ENCODE measurements at regions not wholly inside any gene's neighbourhood (a gene's known extent, or its start where the extent isn't known, plus 50 kb on each side); places are given as distances from the start of the nearest gene placed in this dataset.
A peak's percentile ranks its signal among the peaks of the same experiment; 100 is the strongest.

DNA sequence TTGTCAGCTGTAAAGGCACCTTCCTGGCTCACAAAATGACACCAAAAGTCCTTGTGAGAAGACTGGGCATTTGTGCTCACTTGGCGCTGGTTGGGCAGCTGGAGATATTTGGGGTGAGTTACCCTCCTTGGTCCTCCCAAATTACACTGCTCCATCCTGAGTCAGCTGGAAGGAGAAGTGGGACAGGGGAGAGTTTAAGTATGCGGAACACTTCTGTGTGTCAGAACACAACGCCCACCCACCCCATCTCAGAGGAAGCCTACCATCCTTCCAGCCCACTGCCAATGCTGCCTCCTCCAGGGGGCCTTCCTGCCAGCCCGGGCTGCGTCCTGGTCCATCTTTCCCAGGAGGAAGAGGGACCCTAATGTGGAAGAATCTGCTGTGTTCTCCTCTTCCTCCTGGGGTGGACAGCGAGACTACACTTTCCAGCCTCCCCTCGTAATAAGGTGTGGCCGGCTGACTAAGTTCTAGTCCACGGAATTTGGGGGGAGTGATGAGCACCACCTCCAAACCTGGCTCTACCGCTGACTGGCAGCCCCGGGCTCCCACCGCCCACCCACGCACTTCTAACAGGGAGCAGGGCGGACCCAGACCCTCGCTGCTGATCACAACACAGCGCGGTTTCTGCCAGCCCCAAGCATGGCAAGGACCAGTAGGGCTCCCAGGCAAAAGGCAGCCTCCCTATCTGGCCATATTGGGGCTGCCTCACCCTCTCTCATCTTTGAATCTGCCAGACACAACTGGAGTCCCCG is 265.0 kb downstream of the XXYLT1 start:
- H3K4me3 ChIP-seq: no peak overlapping the region
- H3K27ac ChIP-seq: no peak overlapping the region
- WGBS, 2 donors: 77 to 88% methylated on average over 18 of the region's 18 CpGs
- DNase-seq: peak in 1 of 6 donors; percentile 35
- peaks cover 0 to 4% (median 0%) of the 10 kb centered on the region in 3 donors for H3K4me1 ChIP-seq
- no peak for ATAC-seq
- TF ChIP-seq, protein P1, sequence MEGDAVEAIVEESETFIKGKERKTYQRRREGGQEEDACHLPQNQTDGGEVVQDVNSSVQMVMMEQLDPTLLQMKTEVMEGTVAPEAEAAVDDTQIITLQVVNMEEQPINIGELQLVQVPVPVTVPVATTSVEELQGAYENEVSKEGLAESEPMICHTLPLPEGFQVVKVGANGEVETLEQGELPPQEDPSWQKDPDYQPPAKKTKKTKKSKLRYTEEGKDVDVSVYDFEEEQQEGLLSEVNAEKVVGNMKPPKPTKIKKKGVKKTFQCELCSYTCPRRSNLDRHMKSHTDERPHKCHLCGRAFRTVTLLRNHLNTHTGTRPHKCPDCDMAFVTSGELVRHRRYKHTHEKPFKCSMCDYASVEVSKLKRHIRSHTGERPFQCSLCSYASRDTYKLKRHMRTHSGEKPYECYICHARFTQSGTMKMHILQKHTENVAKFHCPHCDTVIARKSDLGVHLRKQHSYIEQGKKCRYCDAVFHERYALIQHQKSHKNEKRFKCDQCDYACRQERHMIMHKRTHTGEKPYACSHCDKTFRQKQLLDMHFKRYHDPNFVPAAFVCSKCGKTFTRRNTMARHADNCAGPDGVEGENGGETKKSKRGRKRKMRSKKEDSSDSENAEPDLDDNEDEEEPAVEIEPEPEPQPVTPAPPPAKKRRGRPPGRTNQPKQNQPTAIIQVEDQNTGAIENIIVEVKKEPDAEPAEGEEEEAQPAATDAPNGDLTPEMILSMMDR (IDR thresholded peaks at IDR 0.05): no peak
- H3K36me3 ChIP-seq: no peaks in the 10 kb centered on the region
- no peaks in the 10 kb centered on the region for H3K9me3 ChIP-seq
- intact Hi-C loops (cut with DNase I): no loop called here
- H3K27me3 ChIP-seq: no peaks in the 10 kb centered on the region
- no peak for FAIRE-seq

GRCh38 chr3:195007151-195007550 is 263.8 kb downstream of the XXYLT1 start:
- ATAC-seq (no peak), FAIRE-seq (no peak), DNase-seq (peak in 1 of 6 donors; percentile 14)
- H3K27me3 ChIP-seq: no peaks in the 10 kb centered on the region
- H3K9me3 ChIP-seq: no peaks in the 10 kb centered on the region
- no peak overlapping the region for H3K27ac ChIP-seq
- intact Hi-C loops (cut with DNase I): no loop called here
- TF ChIP-seq, protein P1 (IDR thresholded peaks at IDR 0.05): no peak
- H3K4me3 ChIP-seq: no peak overlapping the region
- 76 to 83% methylated on average over 5 of the region's 5 CpGs for WGBS, 2 donors
- H3K36me3 ChIP-seq: no peaks in the 10 kb centered on the region
- H3K4me1 ChIP-seq: peaks cover 0 to 3% (median 0%) of the 10 kb centered on the region in 3 donors

DNA sequence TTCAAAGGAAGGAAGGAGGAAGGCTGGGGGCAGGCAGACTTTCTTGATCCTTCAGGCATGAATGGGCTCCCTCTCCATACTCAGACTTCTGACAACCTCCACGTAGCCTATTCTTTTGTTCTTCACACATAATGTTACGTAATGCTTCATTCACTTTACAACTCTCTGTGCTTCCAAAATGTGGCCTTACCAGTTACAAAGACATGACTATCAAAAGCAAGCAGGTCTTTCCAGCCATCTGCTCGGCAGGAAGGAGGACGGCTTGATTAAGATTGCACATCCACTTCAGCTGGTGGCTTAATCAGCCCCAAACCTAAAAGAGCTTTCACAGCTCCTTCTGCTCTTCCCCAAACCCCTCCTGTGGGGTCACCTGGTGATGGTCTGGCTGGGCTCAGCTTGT is 263.2 kb downstream of the XXYLT1 start:
- no peak for FAIRE-seq
- Histone ChIP-seq H3K4me3 (no peak overlapping the region), H3K4me1 (no peaks in the 10 kb centered on the region), H3K9me3 (no peaks in the 10 kb centered on the region), H3K27me3 (no peaks in the 10 kb centered on the region), H3K27ac (no peak overlapping the region), H3K36me3 (no peaks in the 10 kb centered on the region)
- 59 to 64% methylated on average over 4 of the region's 4 CpGs for WGBS, 2 donors
- TF ChIP-seq, protein P1 (IDR thresholded peaks at IDR 0.05): no peak
- intact Hi-C loops (cut with DNase I): no loop called here
- no peak for DNase-seq
- no peak for ATAC-seq

GRCh38 chr3:195008816-195009215 is 262.1 kb downstream of the XXYLT1 start:
- DNase-seq: peak in 1 of 6 donors; percentile 25
- intact Hi-C loops (cut with DNase I): no loop called here

DNA sequence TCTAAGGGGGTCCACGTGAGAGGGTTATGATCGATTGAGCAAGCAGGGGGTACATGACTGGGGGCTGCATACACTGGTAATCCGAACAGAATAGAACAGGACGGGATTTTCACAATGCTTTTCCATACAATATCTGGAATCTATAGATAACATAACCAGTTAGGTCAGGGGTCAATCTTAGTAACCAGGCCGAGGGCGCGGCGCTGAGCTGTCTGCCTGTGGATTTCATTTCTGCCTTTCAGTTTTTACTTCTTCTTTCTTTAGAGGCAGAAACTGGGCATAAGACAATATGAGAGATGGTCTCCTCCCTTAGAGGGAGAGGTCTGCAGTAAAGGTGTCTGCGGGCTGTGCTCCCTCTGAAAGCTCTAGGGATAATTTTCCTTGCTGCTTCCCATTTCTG is 261.3 kb downstream of the XXYLT1 start:
- intact Hi-C loops (cut with DNase I): no loop called here
- TF ChIP-seq, protein P1 (IDR thresholded peaks at IDR 0.05): no peak
- Histone ChIP-seq H3K27ac (no peak overlapping the region), H3K4me1 (no peaks in the 10 kb centered on the region), H3K36me3 (no peaks in the 10 kb centered on the region), H3K9me3 (no peaks in the 10 kb centered on the region), H3K27me3 (no peaks in the 10 kb centered on the region), H3K4me3 (no peak overlapping the region)
- 72 to 78% methylated on average over 9 of the region's 9 CpGs for WGBS, 2 donors
- FAIRE-seq (no peak), ATAC-seq (no peak), DNase-seq (peak in 1 of 6 donors; percentile 25)

More at GRCh38 chr3:195008816-195009215, 262.1 kb downstream of the XXYLT1 start:
- TF ChIP-seq, protein P1 (IDR thresholded peaks at IDR 0.05): no peak
- Histone ChIP-seq H3K4me1 (no peaks in the 10 kb centered on the region), H3K9me3 (no peaks in the 10 kb centered on the region), H3K27me3 (no peaks in the 10 kb centered on the region), H3K27ac (no peak overlapping the region), H3K4me3 (no peak overlapping the region), H3K36me3 (no peaks in the 10 kb centered on the region)
- WGBS, 2 donors: 50 to 64% methylated on average over 6 of the region's 6 CpGs
- FAIRE-seq (no peak), ATAC-seq (no peak)
